ENCODE measurements at regions not wholly inside any gene's neighbourhood (a gene's known extent, or its start where the extent isn't known, plus 50 kb on each side); places are given as distances from the start of the nearest gene placed in this dataset.
A peak's percentile ranks its signal among the peaks of the same experiment; 100 is the strongest.

- FAIRE-seq (no peak), DNase-seq (ENCODE audit: insufficient read length, low spot score) (no peak)
- no peak for TF ChIP-seq POLR2A (IDR thresholded peaks at IDR 0.05; ENCODE audit: low read depth, low read length)
Measured at GRCh38 chr6:48844696-48845095, 618.4 kb downstream of the MMUT start.

- TF ChIP-seq POLR2A (IDR thresholded peaks at IDR 0.05; ENCODE audit: low read depth, low read length) = no peak
- FAIRE-seq (no peak), DNase-seq (ENCODE audit: insufficient read length, low spot score) (no peak)
Measured at GRCh38 chr6:48840896-48841295, 622.2 kb downstream of the MMUT start.

GRCh38 chr6:48839206-48839605 is 623.8 kb downstream of the MMUT start:
- DNase-seq (ENCODE audit: insufficient read length, low spot score) (no peak), FAIRE-seq (no peak)
- no peak for TF ChIP-seq POLR2A (IDR thresholded peaks at IDR 0.05; ENCODE audit: low read depth, low read length)

- FAIRE-seq = no peak
- DNase-seq (ENCODE audit: insufficient read length, low spot score) = no peak
- no peak for TF ChIP-seq POLR2A (IDR thresholded peaks at IDR 0.05; ENCODE audit: low read depth, low read length)
Measured at GRCh38 chr6:48837744-48838143, 625.3 kb downstream of the MMUT start.

- FAIRE-seq (peak; percentile 98), DNase-seq (ENCODE audit: insufficient read length, low spot score) (no peak)
- no peak for TF ChIP-seq POLR2A (IDR thresholded peaks at IDR 0.05; ENCODE audit: low read depth, low read length)
Measured at GRCh38 chr6:48835421-48835958, 627.6 kb downstream of the MMUT start.

GRCh38 chr6:48834706-48835105 is 628.3 kb downstream of the MMUT start:
- no peak for TF ChIP-seq POLR2A (IDR thresholded peaks at IDR 0.05; ENCODE audit: low read depth, low read length)
- DNase-seq (ENCODE audit: insufficient read length, low spot score) (no peak), FAIRE-seq (no peak)

- TF ChIP-seq POLR2A (IDR thresholded peaks at IDR 0.05; ENCODE audit: low read depth, low read length) = no peak
- no peak for DNase-seq (ENCODE audit: insufficient read length, low spot score)
- FAIRE-seq = no peak
Measured at GRCh38 chr6:48833916-48834315, 629.1 kb downstream of the MMUT start.

GRCh38 chr6:48826901-48827701 is 636.0 kb downstream of the MMUT start:
- TF ChIP-seq POLR2A (IDR thresholded peaks at IDR 0.05; ENCODE audit: low read depth, low read length) = 0 out of 2 replicates have a peak, but pooled peaks have one; percentile 22
- FAIRE-seq = peak; percentile 100
- peak; percentile 22 for DNase-seq (ENCODE audit: insufficient read length, low spot score)

GRCh38 chr6:48826152-48826515 is 636.9 kb downstream of the MMUT start:
- TF ChIP-seq POLR2A (IDR thresholded peaks at IDR 0.05; ENCODE audit: low read depth, low read length) = no peak
- no peak for FAIRE-seq
- DNase-seq (ENCODE audit: insufficient read length, low spot score) = no peak

- peak; percentile 96 for FAIRE-seq
- no peak for TF ChIP-seq POLR2A (IDR thresholded peaks at IDR 0.05; ENCODE audit: low read depth, low read length)
- no peak for DNase-seq (ENCODE audit: insufficient read length, low spot score)
Measured at GRCh38 chr6:48825501-48826151, 637.4 kb downstream of the MMUT start.

- DNase-seq (ENCODE audit: insufficient read length, low spot score) = no peak
- TF ChIP-seq POLR2A (IDR thresholded peaks at IDR 0.05; ENCODE audit: low read depth, low read length) = no peak
- no peak for FAIRE-seq
Measured at GRCh38 chr6:48818052-48818412, 645.0 kb downstream of the MMUT start.

GRCh38 chr6:48817333-48818051 is 645.6 kb downstream of the MMUT start:
- FAIRE-seq (peak; percentile 93), DNase-seq (ENCODE audit: insufficient read length, low spot score) (no peak)
- TF ChIP-seq POLR2A (IDR thresholded peaks at IDR 0.05; ENCODE audit: low read depth, low read length) = no peak

- DNase-seq (ENCODE audit: insufficient read length, low spot score) = no peak
- no peak for FAIRE-seq
Measured at GRCh38 chr6:48814957-48815356, 648.1 kb downstream of the MMUT start.

GRCh38 chr6:48813836-48814235 is 649.2 kb downstream of the MMUT start:
- DNase-seq (ENCODE audit: insufficient read length, low spot score) (no peak), FAIRE-seq (peak; percentile 48)
- TF ChIP-seq POLR2A (IDR thresholded peaks at IDR 0.05; ENCODE audit: low read depth, low read length) = no peak

More at GRCh38 chr6:48814957-48815356, 648.1 kb downstream of the MMUT start:
- no peak for TF ChIP-seq POLR2A (IDR thresholded peaks at IDR 0.05; ENCODE audit: low read depth, low read length)
